GM19438 (cell line): ENCODE measurements at regions not wholly inside any gene's neighbourhood (a gene's known extent, or its start where the extent isn't known, plus 50 kb on each side); places are given as distances from the start of the nearest gene placed in this dataset.

ENCODE experiments used
- ATAC-seq: cut with Tn5 transposase; IDR thresholded peaks from one replicate; pipeline ENCODE4 v1.9.1; 2021; ENCODE audit warnings: low read depth; ENCODE audit not compliant: unreplicated experiment

DNA sequence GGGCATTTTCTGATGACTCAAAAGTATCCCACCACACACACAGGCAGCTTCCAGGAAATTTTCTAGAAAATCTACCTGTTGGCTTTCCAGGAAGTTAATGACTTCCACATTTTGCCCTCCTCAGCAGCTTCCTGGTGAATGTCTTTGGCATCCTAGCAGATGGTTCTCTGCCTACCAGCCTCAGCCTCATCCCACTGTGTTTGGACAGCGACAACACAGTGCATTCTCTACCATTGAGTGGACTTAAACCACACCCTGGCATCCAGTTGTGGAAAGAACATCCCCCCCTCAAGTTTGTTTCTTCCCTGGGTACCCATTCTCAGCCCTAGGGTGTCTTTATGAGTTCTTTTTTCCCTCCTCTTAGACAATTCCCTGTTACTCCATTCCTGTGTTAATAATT is 50.8 kb upstream of the GADL1 start:
- no peak for ATAC-seq

DNA sequence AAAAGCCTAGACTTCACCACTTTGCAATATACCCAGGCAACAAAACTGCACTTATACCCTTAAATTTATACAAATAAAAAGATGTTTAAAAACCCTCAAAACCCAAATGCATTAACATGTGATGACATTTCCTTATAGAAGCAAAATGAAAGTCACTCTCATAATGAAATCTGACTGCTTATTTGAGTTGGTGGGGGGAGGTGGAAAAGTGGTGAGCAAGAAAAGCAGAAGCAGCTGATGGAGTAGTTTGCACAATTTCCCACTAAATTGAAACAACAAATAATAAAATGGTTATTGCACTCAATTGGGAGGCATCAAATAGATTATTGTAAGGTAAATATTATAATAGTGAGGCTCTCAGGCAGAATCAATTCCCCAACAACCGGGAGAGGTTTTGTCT is 54.0 kb upstream of the GADL1 start:
- ATAC-seq = no peak

DNA sequence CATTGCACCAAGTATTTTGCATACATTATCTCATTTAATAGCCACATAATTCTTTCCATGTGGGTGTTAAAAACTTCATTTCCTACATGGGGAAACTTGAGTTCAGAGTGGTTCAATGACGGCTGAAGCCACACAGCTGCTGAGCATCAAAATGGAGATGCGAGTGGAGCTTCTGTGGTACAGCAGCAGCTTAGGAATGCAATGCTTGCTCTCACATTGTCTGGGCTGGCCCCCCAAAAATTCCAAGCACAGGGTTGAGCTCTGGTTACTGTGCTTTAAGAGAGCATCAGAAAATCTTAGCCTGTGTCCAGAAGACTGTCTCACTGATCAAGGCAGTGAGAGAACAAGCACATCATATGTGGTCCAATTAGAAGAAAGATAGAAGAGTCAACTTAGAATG is 57.4 kb upstream of the GADL1 start:
- ATAC-seq = no peak

DNA sequence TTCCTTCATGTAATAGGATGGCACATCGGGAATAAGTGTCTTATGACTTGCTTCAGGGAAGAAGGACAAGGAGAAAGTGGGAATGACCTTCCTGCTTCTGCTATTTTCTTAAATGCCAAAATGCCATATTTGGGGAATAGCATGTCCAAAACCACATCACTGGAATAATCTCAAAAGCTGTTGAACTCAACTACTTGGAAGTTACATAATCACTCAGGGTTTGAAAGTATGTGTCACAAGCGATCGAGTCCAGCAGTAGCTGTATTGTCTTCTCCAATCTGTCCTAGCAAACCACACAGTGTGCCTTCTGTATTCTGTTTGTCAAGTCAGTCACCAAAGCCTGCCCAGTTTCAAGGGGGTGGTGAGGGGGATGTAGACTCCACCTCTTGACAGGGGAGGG is 58.3 kb upstream of the GADL1 start:
- no peak for ATAC-seq

DNA sequence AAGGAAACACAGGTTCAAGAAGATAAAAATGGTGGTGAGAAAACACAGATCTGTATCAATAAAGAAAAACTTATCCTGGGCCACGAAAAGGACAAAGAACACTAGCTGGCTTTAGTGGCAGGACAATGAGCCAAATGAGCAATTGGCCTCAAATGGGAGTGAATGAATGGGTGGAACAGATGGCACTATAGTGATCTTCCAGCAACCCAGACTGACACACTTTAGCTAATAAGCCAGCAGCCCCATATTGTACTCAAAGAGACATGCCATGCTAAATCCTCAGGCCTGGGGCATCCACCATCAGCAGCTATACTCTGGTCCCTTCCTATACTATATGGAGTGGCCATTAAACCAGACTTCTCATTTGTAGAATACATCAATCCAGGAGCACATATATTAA is 60.0 kb upstream of the GADL1 start:
- ATAC-seq = no peak

DNA sequence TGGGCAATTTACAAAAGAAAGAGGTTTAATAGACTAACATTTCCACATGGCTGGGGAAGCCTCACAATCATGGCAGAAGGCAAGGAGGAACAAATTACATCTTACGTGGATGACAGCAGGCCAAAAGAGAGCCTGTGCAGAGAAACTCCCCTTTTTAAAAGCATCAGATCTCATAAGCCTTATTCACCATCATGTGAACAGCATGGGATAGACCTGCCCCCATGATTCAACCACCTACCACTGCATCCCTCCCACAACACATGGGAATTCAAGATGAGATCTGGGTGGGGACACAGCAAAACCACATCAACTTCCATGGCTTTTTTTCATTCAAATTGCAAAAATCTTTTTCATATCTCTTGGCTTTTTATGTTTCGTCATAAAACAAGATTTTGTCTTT is 67.6 kb upstream of the GADL1 start:
- ATAC-seq = no peak

DNA sequence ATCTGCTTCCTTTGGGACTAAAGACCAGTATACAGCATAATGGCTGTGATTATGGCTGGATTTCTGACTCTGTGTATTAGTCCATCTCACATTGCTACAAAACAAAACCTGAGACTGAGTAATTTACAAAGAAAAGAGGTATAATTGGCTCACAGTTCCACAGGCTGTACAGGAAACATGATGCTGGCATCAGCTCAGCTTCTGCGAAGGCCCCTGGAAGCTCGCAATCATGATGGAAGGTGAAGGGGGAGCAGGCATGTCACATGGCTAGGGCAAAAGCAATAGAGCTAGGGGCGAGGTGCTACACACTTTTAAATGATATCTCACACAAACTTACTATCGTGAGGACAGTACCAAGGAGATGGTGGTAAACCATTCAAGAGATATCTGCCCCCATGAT is 68.0 kb upstream of the GADL1 start:
- no peak for ATAC-seq

DNA sequence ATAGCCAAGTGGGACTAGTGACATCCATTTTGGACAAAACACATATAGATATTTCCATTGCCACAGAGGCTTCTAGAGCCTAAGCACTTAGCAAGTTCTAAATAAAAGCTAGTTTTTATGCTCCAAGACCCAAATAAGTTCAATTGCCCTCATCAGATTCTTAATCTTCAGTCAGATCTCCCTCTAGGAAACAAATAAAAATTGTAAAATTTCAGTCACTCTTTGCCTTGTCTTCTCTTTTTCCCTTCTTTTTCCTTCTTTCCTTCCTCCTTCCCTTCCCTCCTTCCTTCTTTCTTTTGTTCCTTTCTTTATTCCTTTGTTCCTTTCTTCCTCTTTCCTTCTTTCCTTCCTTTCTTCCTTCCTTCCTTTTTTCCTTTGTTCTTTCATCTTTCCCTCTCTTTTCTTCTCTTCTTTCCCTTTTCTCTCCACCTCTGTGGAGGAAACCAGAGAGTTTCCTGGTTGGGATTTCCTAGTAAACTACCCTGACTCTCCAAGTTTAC is 68.8 kb upstream of the GADL1 start:
- no peak for ATAC-seq

DNA sequence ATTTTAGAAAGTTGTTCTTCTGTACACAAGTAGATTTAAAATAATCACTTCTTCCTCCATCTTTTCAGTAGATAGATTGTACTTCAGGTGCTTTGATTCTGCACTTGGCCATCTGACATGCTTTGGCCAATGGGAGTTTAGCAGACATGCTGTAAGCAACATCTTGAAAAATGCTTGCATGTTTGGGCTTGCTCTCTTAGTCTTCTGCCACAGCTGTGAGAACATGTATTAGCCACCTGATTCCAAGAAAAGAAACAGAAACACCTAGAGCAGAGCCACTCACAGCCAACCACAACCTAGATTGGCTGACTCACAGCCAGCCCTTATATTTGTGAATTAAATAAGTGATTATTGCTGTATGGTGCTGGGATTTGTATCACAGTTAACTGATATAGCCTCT is 70.2 kb upstream of the GADL1 start:
- ATAC-seq = peak; percentile 86

DNA sequence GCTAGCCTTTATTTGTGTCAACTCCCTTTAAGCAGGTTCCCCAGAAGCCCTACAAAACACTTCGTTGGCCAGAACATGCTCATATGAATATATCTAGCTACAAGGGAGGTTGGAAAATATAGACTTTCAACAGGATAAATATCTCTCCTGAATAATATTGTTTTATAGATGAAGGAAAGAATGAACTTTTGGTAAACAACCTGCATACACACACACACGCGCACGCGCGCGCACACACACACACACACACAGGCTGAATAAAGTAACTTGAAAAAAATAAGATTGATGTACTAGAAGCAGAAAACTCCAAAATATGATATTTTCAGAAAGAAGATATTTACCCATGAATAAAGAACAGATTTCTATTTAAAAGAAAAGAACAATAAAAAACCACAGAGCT is 72.4 kb upstream of the GADL1 start:
- ATAC-seq = no peak

DNA sequence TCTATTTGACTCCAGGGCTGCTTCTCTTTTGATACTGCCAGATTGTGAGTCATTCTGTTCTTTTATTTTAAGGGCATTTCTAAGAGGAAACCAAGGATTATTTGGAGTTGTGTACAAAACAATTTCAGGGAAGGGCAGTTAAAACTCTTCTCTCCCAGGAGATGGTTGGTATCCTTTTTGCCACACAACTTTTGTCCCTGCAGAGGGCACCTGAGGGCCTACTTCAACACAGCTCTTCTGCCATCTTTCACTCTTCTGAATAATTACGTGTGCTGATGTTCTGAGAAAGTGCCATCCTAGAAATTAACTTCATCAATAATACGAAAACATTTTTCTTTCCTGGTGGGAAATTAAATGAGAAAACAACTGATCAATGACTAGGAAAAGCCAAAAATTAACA is 75.7 kb upstream of the GADL1 start:
- ATAC-seq = no peak

DNA sequence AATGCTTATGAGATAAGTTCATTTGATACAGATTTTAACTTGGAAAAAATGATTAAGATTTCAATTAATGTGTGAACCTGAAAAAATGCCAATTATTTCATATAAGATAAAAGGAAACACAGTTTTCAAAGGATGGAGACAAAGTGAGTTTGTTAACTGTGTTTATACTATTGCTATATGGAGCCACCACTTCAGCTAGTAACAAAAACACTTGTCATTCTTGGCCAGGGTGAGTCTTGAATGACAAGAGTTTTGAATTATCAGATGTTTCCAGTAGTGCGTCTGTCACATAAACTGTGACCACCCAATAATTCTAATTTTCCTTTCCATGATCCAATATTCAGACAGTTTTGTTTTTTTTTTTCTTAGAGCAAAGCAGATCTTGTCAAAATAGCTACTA is 78.0 kb upstream of the GADL1 start:
- ATAC-seq = no peak

DNA sequence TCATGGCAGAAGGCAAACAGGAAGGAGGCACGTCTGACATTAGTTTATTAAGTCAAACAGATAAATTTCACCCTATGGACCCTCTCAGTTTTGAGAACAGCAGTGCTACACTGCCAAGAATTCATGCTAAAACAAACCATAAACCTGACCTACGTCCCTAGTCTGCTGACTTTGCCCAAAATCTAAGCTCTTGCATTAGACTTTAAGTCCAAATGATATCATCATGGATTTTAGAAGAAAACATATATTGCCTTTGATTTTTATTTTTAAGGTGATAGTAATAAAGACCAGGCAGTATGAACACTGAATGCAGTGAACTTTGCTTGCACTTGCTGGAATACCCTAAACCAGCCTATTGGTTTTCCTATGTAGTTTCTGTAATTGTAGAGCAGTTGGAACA is 79.6 kb upstream of the GADL1 start:
- ATAC-seq = no peak

DNA sequence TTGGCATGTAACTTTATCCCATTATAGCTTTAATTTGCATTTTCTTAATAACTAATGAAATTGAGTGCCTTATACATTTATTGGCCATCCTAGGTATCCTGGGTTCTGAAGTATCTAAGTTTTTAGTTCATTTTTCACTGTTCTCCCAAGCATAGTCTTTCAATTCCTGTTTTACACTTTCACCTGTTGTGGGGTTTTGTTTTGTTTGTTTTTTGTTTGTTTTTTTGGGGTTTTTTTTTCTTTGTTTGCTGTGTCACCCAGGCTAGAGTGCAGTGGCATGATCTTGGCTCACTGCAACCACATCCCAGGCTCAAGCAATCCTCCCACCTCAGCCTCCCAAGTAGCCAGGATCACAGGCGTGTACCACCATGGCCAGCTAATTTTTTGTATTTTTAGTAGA is 83.1 kb upstream of the GADL1 start:
- peak; percentile 59 for ATAC-seq

DNA sequence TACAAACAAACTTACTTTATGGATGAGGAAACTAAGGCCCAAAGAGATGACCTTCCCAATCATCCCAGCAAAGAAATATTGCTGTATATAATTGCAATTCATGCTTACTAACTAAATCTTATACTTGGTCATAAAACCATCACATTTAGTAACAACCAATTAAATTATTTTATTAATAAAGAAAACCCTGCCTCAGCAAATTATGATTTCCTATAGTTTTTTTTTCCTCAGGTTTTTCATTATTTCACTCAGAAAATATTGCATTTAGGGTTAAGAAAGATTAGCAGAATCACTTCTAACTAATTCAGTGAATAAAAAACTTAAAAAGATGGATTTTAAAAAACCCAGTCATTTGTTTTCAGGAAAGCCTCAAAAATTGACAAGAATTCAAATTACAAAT is 86.5 kb upstream of the GADL1 start:
- ATAC-seq = no peak

DNA sequence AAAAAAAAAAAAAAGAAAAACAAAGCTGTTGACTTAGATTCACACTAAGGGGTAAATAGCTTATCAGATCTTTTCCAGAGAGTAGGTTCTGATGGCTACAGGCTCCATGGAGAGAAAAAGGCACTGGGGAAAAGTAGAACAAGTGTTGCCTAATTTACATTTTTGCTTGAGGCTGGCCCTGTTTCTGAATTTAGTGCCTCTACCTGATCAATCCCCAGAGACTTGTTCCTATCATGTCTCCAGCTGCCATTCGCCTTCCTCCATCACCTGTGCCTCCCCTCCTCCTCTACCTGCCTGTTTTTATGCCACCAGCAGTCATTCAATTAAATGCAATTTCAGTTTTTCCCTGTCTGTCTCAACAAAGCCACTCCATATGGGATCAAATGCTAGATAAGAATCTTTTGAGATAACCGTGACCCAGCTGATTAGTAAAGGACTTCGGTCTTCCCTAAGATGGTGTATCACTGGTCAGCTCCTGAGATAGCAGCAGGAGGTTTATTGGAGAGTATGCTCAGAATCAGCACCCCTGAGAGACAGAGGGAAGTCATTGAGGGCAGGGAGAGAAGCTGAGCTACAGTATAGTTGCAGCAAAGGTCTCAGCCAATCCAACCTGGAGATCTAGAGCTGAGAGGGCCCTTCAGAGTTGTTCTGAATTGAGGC is 88.1 kb upstream of the GADL1 start:
- ATAC-seq = no peak

DNA sequence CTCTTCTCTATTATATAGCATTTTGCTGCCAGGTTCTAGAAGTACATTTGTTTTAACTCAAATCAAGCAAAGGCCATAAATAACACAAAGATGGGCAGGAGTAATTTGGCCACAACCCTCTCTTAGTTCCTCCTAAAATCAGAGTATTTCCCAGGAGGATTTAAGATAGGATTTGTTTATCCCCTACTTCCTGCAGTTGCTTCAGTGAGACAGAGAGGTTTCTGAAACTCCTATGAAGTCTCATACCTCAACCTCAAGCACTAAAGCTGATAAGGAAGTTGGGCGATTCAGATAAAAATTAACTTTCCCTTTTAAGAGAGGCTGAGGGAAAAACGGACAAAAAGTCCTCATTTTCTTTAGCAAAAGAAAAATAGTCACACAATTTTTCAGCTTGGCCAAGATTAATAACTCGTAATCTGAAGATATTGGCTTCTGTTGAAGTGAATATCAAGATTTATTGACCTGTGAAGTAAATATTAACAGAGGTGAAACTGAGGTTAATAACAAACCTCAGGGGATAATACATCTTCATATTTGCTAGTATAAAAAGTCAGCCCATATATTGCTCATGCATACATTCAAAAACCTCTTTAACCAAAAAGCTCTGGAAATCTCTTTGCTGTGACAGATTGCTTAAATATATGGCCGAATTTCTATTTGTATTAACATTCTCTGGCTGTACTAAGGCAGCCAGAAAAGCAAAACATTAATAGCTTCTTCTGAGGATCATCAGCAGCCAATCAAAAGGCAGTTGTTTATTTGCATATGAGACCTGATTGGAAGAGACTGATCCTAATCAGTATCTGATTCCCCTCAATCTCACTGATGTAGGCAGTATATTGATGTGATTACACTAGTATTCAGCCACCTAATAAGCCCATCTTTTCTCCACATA is 90.6 kb upstream of the GADL1 start:
- ATAC-seq = peak; percentile 77

DNA sequence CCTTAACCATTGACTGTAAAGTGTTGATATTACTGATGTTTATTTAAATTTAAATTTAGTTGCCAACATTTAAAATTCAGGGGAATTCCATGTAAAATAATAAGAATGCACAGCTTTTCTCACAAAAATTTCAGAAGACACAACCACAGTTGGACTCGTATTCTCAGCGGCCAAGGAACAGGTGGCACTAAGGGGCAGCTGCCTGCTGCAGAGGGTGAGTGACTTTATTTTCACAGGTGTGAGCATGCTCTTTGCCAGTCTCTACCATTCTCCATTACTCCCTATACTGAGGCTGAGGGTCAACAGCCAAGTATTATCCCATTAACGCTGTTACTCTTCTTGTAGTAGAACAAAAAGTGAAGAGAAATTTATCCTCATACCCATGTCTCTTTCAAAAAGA is 92.1 kb upstream of the GADL1 start:
- no peak for ATAC-seq

DNA sequence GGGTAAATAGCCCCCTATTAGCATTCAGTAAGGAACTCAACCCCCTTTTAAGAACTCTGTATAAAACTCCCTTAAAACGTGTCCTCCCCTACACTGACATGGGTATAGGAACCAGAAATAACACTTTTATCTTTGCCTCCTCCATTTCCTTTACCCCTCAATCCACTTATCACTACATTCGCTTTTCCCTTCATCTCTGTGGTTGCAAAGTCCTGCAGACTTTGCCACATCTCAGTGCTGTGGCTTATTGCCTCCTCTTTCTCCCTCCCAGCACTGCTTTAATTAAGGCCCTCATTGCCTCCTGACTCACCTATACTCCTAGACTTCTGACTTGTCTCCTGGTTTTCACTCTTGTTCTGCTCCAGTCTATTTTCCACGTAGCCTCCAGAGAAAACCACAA is 94.3 kb upstream of the GADL1 start:
- ATAC-seq = no peak

DNA sequence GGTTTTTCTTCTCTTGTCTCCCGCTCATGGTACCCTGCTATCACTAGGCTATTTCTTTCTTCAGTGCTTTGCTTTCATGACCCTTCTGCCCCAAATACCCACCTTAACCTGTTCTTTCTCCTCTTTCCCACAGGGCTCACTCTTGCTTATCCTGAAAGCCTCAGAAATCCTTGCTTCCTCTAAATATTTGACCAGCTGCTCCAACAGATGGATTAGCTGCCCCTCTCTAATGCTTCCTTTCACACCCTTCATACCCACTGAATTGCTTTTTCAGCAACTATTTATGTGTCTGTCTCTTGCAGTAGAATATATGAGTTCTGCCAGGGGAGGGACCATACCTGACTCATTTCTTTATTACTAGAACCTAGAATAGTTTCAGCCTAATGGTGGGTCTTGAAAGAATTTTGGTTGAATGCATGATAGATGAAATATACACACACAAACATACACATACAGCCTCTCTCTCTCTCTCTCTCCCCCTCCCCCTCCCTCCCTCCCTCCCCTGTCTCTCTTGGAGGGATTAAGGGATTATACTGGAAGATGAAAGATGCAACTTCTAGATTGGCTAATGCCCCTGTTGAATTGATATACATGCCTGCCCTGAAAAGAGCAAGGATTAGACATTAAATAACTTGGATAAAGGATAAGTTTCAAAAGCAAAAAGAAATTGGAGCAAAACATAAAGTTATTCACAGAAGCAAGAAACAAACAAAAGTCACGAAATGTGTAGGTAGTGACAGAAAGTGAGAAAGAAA is 95.0 kb upstream of the GADL1 start:
- no peak for ATAC-seq

DNA sequence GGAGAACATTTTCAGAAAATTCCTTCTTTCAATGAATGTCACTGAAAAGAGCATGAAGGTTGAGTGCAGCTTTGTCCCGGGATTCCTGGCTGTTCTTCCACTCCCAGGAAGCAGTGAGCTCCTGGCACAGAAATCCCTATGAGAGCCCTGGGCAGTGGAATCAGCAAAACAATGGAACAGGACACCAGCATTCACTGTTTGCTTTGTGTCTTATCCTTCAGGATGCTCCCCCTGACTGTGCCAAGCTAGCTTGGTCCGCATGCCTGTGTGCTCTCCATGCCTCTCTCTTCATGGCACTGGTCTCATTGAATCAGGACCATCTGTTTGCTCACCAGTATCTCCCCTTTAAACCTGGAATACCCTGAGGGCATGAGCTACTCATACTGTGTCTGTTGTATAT is 102.0 kb upstream of the GADL1 start:
- ATAC-seq = no peak
